Fibroblast of lung (primary cell): ENCODE measurements at regions not wholly inside any gene's neighbourhood (a gene's known extent, or its start where the extent isn't known, plus 50 kb on each side); places are given as distances from the start of the nearest gene placed in this dataset.

ENCODE experiments used
- EZH2 ChIP-seq: IDR thresholded peaks from 2 replicates; pipeline ENCODE4 v1.5.1; 2012; ENCODE audit warnings: low read length, control low read depth, mild to moderate bottlenecking; ENCODE audit errors: missing control alignments
- TF ChIP-seq, protein P1 (sequence below), 2 donors: IDR thresholded peaks in 1 of 2; conservative IDR thresholded peaks in 1 of 2; 1 replicate in 1 of 2; 2 replicates in 1 of 2; pipeline ENCODE4 v1.5.1; 2011 to 2012; ENCODE audit warnings: low read length in 2 of 2, control low read depth in 1 of 2, inconsistent platforms in 1 of 2, low read depth in 1 of 2, mild to moderate bottlenecking in 1 of 2

DNA sequence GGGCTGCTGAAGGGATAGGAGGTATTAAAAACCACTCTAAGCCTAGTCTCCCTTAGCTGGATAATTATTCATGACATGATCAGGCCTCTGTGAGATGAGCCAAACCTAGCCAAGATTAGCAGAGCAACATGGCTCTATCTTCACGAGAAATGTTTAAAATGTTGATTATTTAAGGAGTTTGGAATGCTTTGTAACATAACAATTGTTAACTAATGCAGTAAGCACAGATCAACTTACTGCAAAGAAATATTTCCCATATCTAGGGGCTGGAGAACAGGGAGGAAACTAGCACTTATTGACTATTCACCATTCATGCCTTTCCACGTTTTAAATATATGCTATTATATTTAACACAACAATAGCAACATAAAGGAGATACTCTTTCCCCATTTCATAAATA is 833.7 kb upstream of the CHAC2 start:
- TF ChIP-seq, protein P1, sequence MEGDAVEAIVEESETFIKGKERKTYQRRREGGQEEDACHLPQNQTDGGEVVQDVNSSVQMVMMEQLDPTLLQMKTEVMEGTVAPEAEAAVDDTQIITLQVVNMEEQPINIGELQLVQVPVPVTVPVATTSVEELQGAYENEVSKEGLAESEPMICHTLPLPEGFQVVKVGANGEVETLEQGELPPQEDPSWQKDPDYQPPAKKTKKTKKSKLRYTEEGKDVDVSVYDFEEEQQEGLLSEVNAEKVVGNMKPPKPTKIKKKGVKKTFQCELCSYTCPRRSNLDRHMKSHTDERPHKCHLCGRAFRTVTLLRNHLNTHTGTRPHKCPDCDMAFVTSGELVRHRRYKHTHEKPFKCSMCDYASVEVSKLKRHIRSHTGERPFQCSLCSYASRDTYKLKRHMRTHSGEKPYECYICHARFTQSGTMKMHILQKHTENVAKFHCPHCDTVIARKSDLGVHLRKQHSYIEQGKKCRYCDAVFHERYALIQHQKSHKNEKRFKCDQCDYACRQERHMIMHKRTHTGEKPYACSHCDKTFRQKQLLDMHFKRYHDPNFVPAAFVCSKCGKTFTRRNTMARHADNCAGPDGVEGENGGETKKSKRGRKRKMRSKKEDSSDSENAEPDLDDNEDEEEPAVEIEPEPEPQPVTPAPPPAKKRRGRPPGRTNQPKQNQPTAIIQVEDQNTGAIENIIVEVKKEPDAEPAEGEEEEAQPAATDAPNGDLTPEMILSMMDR (conservative IDR thresholded peaks at IDR 0.05 in 1 of 2, IDR thresholded peaks at IDR 0.05 in 1 of 2; ENCODE audit: low read depth in 1 of 2, low read length in 2 of 2): no peak
- TF ChIP-seq EZH2: no peak
